Esophagus muscularis mucosa (tissue), 3 donors: ENCODE measurements at regions not wholly inside any gene's neighbourhood (a gene's known extent, or its start where the extent isn't known, plus 50 kb on each side); places are given as distances from the start of the nearest gene placed in this dataset.

ENCODE experiments used
- EP300 ChIP-seq: sonication (generic); formaldehyde crosslinking; IDR thresholded peaks from one replicate; pipeline ENCODE4 v1.6.1; 2017; ENCODE audit warnings: antibody characterized with exemption
- TF ChIP-seq, protein P1 (sequence below), 3 experiments: fragments of 200-600 bp in 2 of 3; fragments of 450-650 bp in 1 of 3; sonication (generic) in 2 of 3; IDR thresholded peaks; one replicate each; pipeline ENCODE4 v1.5.1; 2017 to 2019; ENCODE audit warnings: antibody characterized with exemption in 3 of 3, mild to moderate bottlenecking in 2 of 3, moderate library complexity in 1 of 3

DNA sequence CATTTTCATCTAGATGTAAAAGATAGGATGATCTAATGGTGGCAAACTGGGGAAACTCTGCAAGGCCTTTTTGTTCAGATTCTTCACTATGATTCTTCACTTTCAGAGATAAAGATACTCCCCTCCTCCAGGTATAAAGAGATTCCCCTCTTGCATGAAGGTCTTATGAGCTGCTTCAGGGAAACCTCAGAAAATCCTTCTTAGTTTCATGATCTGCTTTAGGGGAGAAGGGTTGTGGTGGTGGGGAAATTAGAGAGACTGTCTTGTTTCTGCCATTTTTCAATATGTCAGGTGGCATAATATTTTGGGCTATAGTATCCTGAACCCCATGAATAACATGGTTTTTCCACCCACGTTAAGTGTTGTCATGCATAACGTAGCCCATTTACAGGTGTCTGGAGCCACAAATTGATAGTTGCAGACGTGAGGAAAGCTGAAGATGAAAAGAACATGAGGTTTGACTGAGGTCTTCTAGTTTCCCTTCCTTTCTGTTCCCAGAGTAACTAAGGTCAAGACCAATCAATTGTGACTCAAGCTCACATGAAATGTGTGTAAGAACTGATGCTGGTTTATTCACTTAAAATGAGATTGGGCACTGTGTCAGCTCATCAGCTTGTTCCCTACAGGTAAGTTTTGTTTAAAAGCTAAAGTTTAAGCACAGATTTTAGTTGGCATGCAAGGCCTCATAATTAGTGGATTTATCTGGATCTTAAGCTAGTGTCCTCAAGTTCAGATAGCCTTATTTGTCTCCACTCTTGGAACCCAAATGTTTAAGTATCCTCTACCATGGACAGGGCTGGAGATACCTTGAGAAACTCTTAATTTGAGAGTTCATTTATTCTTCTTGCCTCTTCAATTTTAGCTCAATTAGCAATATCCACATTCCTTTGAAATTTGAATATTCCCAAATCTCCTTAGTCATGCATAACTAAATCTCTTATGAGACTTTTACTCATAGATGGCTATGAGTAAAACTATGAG lies 304.5 kb upstream of the FANCL start:
- TF ChIP-seq, protein P1, sequence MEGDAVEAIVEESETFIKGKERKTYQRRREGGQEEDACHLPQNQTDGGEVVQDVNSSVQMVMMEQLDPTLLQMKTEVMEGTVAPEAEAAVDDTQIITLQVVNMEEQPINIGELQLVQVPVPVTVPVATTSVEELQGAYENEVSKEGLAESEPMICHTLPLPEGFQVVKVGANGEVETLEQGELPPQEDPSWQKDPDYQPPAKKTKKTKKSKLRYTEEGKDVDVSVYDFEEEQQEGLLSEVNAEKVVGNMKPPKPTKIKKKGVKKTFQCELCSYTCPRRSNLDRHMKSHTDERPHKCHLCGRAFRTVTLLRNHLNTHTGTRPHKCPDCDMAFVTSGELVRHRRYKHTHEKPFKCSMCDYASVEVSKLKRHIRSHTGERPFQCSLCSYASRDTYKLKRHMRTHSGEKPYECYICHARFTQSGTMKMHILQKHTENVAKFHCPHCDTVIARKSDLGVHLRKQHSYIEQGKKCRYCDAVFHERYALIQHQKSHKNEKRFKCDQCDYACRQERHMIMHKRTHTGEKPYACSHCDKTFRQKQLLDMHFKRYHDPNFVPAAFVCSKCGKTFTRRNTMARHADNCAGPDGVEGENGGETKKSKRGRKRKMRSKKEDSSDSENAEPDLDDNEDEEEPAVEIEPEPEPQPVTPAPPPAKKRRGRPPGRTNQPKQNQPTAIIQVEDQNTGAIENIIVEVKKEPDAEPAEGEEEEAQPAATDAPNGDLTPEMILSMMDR (IDR thresholded peaks at IDR 0.05), result no peak
- TF ChIP-seq EP300, result no peak
